ENCODE measurements at regions not wholly inside any gene's neighbourhood (a gene's known extent, or its start where the extent isn't known, plus 50 kb on each side); places are given as distances from the start of the nearest gene placed in this dataset.

DNA sequence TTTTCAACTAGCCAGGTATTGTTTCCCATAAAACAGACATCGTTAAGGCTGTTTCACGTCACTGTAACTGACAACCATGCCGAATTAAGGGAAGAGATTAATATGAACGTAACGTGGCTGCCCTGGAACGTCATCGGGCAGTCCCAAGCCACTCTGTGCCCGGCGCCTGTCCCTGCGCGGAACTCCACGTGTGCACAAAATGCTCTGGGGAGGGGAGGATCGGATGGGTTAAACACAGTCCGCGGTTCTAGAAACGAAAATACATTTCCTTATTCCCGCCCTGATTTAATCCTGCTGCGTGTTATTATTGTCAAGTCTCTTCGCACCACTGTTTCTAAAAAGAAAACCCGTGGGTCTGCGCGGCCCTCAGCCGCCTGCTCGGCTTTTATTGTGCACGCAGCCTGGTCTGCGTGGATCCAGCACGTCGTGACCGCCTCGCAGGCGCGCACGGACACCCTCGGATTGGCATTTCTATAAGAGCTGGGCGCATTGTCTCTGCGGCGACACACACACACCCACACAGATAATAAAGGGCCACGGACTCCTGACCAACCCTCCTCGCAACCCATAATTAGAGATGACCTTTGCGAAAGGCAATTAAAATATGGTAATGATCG lies 69.6 kb upstream of the BCOR start:
- peaks cover 41% of the 10 kb centered on the region for H3K27me3 Mint-ChIP-seq (ENCODE audit: low read depth, poor library complexity)
- peaks cover 83% of the 10 kb centered on the region for H3K4me1 Mint-ChIP-seq
- peak overlapping the region; percentile 82 for H3K4me3 Mint-ChIP-seq
- no peak overlapping the region for H3K27ac Mint-ChIP-seq
- H3K9me3 Mint-ChIP-seq: peaks cover 21% of the 10 kb centered on the region
- TF ChIP-seq, protein P1, sequence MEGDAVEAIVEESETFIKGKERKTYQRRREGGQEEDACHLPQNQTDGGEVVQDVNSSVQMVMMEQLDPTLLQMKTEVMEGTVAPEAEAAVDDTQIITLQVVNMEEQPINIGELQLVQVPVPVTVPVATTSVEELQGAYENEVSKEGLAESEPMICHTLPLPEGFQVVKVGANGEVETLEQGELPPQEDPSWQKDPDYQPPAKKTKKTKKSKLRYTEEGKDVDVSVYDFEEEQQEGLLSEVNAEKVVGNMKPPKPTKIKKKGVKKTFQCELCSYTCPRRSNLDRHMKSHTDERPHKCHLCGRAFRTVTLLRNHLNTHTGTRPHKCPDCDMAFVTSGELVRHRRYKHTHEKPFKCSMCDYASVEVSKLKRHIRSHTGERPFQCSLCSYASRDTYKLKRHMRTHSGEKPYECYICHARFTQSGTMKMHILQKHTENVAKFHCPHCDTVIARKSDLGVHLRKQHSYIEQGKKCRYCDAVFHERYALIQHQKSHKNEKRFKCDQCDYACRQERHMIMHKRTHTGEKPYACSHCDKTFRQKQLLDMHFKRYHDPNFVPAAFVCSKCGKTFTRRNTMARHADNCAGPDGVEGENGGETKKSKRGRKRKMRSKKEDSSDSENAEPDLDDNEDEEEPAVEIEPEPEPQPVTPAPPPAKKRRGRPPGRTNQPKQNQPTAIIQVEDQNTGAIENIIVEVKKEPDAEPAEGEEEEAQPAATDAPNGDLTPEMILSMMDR (IDR thresholded peaks at IDR 0.05): no peak
- peaks cover 4% of the 10 kb centered on the region for H3K36me3 Mint-ChIP-seq (ENCODE audit: low read depth)
- no peak for DNase-seq

DNA sequence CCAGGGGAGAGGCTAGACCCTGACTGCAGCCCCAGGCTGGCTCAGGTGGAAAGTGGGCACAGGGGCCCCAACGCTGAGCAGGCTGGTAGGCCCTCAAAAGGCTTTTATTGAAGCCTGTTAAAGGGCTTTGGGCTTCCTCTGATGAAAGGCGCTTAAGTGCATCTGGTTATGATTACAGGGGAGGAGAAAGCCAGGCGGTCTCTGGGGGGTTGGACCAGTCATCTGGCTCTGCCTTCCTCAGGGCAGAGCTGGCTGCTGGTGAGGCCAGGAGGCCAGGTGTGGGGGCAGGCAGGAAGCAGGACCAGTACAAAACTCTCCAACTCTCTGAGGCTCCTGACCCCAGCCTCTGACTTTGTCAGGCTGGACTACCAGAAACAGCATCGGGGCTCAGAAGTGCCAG lies 68.8 kb upstream of the BCOR start:
- Mint-ChIP-seq H3K9me3 (peaks cover 27% of the 10 kb centered on the region), H3K27me3 (ENCODE audit: low read depth, poor library complexity) (peaks cover 46% of the 10 kb centered on the region)

DNA sequence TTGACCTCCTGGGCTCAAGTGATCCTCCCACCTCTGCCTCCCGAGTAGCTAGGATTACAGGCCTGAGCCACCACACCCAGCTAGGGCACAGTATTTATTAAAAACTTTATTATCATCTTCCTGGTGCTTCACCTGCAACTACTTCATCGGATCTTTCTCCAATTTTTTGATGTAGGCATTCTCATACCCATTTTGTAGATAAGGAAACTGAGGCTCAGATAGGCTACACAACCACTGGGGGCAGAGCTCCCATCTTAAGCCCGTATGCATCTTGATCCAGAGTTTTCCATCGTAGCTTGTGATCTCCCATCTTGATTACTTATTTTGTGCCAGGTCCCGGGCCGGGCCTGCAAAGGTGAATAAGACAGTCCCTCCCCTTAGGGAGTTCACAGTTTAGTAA lies 68.1 kb upstream of the BCOR start:
- Mint-ChIP-seq H3K36me3 (ENCODE audit: low read depth) (peaks cover 4% of the 10 kb centered on the region), H3K27me3 (ENCODE audit: low read depth, poor library complexity) (peaks cover 43% of the 10 kb centered on the region), H3K4me3 (no peak overlapping the region), H3K4me1 (peaks cover 76% of the 10 kb centered on the region), H3K27ac (no peak overlapping the region), H3K9me3 (peaks cover 27% of the 10 kb centered on the region)
- TF ChIP-seq, protein P1 (IDR thresholded peaks at IDR 0.05): no peak
- DNase-seq: no peak

More for the DNA sequence above, 68.8 kb upstream of the BCOR start:
- peaks cover 82% of the 10 kb centered on the region for H3K4me1 Mint-ChIP-seq
- H3K36me3 Mint-ChIP-seq (ENCODE audit: low read depth): peaks cover 4% of the 10 kb centered on the region
- DNase-seq: peak; percentile 35
- no peak overlapping the region for H3K27ac Mint-ChIP-seq
- TF ChIP-seq, protein P1 (IDR thresholded peaks at IDR 0.05): no peak
- peak overlapping the region; percentile 82 for H3K4me3 Mint-ChIP-seq

DNA sequence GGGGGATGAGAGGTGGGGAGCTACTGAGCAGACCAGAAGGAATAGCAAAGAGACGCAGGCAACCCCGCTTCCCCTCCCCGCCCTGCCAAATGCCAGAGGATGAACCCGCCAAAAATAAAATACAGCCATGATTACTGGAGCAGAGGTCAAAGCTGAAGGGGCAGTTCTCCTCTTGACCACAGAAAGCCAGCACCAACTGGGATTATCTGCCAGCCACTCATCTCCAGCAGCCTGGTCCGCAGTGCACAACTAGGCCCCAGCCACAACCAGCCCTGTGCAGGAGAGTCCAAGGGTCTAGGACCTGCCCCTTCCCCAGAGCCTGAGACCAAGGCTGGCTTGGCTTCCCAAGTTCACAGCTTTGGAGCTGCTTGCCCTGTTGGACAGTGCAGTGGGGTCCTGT lies 67.4 kb upstream of the BCOR start:
- DNase-seq: no peak
- Mint-ChIP-seq H3K4me1 (peaks cover 70% of the 10 kb centered on the region), H3K4me3 (no peak overlapping the region), H3K9me3 (peaks cover 22% of the 10 kb centered on the region), H3K27me3 (ENCODE audit: low read depth, poor library complexity) (peaks cover 45% of the 10 kb centered on the region), H3K27ac (no peak overlapping the region), H3K36me3 (ENCODE audit: low read depth) (peaks cover 4% of the 10 kb centered on the region)
- TF ChIP-seq, protein P1 (IDR thresholded peaks at IDR 0.05): no peak

DNA sequence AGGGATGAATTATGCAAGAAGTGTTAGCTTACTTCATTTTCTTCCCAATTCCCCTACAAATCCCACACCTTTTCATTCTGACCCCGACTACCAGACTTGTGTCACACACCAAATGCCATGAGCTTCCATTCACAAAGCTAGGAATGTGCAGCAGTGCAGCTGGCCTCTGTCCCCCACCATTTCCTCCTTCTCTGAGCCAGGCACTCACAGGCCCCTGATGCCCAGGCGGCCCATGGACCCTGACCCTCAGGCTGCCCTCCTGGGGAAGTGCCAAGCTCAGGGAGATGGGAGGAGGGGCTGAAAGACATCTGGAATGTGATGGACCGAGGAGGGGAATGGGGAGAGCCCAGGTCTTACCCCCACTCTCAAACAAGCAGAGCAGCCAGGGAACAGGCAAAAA lies 67.0 kb upstream of the BCOR start:
- no peak for DNase-seq
- Mint-ChIP-seq H3K4me1 (peaks cover 65% of the 10 kb centered on the region), H3K27ac (no peak overlapping the region), H3K9me3 (peaks cover 21% of the 10 kb centered on the region), H3K4me3 (peak overlapping the region; percentile 28), H3K36me3 (ENCODE audit: low read depth) (peaks cover 4% of the 10 kb centered on the region), H3K27me3 (ENCODE audit: low read depth, poor library complexity) (peaks cover 48% of the 10 kb centered on the region)
- TF ChIP-seq, protein P1 (IDR thresholded peaks at IDR 0.05): no peak

DNA sequence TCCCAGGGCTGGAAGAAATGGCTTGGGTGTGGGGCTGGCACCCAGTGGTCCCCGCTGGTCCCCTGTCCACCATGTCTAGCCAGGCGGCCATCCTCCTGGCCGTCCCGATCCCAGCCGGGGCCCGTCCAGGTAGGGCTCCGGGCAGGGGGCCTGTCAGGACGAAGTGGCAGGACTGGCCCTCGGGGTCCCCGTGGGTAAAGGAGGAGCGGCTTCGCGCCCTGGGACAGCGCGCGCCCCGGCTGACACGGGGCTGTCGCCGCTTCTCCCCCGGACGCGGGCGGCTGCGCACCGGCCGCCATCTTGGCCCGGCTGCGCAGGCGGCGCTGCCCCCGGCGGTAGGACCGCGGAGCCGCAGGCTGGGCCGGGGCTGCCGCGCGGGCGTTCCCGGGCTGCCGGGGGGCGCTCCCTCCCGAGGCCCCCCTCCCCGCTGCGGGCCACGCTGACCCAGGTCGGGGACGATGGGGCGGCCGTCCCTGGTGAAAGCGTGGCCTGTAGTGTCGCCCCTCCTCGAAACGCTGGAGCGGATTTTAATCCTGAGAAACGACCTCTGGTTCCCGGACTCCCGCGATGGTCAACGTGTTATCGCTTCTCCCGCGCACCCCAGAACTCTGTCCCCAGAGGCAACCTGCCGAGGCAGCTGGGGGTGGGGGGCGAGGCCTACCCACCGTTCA lies 60.4 kb upstream of the BCOR start:
- H3K27ac Mint-ChIP-seq: no peak overlapping the region
- H3K27me3 Mint-ChIP-seq (ENCODE audit: low read depth, poor library complexity): peaks cover 26% of the 10 kb centered on the region

More for the DNA sequence above, 60.4 kb upstream of the BCOR start:
- H3K4me1 Mint-ChIP-seq: peaks cover 32% of the 10 kb centered on the region
- no peaks in the 10 kb centered on the region for H3K36me3 Mint-ChIP-seq (ENCODE audit: low read depth)
- H3K4me3 Mint-ChIP-seq: peak overlapping the region; percentile 77
- H3K9me3 Mint-ChIP-seq: peaks cover 18% of the 10 kb centered on the region
- TF ChIP-seq, protein P1 (IDR thresholded peaks at IDR 0.05): no peak
- peak; percentile 55 for DNase-seq

Data from nephron progenitor cell (in vitro differentiated cells).